ENCODE measurements at regions not wholly inside any gene's neighbourhood (a gene's known extent, or its start where the extent isn't known, plus 50 kb on each side); places are given as distances from the start of the nearest gene placed in this dataset.

DNA sequence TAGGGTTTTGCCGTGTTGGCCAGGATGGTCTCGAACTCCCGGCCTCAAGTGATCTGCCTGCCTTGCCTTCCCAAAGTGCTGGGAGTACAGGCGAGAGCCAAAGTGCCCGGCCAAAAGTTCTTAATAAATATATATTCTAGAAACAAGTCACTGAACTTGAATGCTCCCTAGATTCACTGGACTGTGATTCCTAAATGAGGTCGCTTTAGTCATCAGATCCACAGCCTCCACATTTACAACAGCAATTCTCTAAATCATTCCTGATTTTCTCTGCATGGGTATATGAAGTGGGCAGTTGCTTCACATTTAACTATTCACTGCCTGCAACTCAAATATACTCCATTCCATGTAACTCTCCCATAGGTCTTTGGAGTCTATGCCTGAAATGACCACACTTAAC, 813.0 kb downstream of the GALC start:
- no peak for DNase-seq

GRCh38 chr14:87178277-87178676, 814.7 kb downstream of the GALC start:
- DNase-seq = no peak

DNA sequence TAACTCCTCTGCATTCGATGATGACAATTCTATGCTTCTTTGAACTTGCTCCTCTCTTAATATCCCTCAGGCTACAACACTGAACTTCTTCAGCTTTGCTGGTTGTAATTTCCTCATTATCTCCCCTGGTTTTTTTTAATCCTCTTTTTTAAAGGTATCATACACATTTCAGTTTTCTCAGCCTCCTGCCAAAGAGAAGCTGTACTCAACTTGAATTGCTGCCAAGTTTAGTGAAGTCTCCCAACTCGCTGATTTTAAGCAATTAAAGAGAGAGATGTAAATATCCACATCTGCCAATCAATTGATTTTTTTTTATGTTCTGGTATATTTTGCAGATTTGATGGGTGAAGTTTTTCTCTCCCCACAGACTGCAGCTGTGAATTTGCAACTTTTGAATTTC, 817.8 kb downstream of the GALC start:
- DNase-seq = no peak

DNA sequence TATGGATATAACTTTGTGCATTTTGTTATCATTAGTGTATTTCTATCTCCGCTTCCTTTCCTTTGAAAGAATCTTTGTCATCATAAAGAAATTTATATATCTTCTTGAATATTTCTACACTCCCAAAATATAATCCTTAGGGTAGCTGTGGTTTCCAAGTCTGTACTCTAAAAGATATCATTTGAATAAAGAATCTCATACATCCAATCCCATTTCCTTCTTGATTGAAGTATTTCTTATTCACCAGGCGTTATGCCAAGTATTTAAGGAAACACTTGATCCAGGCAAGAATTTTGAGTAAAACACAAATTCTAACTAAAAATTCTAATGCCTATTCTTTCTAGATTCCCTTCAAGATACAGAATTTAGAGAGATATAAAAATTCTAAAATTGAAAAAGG, 821.8 kb downstream of the GALC start:
- no peak for DNase-seq

DNA sequence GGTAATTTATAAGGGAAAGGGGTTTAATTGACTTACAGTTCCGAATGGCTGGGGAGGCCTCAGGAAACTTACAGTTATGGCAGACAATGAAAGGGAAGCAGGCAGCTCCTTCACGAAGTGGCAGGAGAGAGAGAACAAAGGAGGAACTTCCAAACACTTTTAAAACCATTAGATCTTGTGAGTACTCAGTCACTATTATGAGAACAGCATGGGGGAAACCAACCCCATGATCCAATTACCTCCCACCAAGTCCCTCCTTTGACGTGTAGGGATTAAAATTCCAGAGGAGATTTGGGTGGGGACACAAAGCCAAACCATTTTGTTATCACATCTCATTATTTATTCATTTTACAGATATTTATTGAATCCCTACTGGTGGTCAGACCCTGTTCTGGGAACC, 822.8 kb downstream of the GALC start:
- DNase-seq = no peak

DNA sequence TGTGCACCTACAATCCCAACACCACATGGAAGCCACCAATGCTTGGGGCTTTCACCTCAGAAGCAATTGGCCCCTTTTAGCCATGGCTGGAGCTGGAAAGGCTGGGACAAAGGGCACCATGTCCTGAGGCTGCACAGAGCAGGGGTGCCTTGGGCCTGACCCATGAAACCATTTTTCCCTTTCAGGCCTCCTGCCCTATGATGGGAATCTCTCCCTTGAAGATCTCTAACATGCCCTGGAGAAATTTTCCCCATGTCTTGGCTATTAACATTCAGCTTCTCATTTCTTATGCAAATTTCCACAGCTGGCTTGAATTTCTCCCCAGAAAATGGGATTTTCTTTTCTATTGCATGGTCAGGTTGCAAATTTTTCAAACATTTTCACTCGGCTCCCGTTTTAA, 823.6 kb downstream of the GALC start:
- no peak for DNase-seq

DNA sequence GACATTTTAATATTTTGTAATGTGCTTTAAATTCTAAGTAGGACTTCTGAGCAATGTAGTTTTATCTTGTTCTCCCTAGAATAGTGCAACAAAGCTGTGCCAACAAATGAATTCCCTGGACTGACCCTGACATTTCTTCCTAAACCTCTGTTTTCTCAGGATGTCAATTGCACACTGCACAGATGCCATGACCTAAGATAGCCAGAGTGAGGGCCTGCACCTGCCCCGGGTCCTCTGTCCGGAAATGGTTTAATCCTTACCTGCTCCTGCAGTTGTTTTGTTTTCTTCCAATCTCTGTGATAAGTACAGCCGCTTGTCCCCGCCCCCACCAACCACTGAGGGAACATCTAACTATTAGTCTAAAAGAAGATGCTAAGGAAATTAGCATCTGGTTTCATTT, 831.5 kb downstream of the GALC start:
- DNase-seq = no peak

DNA sequence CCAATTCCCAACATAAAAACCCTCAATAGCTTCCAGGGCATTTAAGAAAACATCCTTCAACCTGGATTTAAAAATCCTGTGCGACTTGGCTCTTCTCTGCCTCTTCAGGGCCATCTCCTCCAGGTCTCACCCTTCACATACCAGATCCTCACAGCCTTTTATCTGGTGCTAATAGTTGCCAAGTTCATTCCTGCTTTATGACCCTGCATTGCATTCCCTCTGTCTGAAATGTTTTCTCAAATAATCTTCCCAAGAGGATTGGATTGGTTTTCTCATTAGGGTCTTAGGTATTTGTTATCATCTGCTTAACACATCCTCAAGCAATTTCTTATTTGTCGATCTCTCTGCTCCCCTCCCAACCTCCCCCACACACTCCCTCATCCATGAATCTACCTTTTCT, 832.0 kb downstream of the GALC start:
- no peak for DNase-seq

- peak in 1 of 58 donors; percentile 16 for DNase-seq
Observed at GRCh38 chr14:87158283-87158682, 834.7 kb downstream of the GALC start.

DNA sequence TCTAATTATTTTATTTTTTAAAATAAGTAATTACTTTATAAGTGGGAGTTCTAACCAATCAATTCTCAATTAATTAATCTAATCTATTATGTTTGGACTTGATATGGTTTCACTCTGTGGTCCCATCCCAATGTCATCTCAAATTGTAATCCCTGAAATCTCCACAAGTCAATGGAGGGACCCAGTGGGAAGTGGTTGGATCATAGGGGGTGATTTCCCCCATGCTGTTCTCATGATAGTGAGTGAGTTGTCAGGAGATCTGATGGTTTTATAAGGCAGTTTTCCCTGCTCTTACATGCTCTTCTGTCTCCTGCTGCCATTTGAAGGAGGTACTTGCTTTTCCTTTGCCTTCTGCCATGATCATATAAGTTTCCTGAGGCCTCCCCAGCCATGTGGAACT, 836.1 kb downstream of the GALC start:
- DNase-seq = no peak

DNA sequence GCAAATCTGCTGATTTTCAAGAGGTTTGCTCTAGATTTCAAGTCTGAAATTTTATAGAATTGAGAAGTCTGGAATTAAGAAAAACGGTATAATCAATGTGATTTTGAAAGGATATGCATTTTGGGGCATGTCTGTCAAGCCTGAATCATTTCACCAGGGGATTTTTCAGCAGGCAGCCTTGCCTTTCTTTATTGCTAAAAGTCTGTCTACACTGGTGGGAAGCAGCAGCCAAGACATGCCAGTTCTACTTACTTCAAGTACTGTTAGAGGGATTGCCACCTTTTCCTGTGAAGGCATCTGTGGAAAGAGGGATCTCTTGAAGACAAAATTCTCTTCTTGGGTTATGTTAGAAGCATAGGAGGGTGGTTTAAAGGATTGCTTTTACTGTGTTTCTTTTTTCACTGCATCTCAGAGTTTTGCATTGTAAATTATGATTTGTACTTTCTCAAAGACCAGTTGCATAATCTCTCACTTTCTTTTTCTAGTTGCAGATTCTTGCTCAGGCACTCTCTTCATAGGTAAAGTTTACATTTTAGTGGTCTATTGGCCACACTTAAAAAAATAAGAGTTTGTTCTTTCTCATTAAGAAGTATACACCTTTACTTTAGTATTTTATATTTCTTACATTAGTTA, 837.0 kb downstream of the GALC start:
- no peak for DNase-seq

GRCh38 chr14:87153901-87154300, 839.1 kb downstream of the GALC start:
- DNase-seq = no peak

- no peak for DNase-seq
Observed at GRCh38 chr14:87153391-87153790, 839.6 kb downstream of the GALC start.

DNA sequence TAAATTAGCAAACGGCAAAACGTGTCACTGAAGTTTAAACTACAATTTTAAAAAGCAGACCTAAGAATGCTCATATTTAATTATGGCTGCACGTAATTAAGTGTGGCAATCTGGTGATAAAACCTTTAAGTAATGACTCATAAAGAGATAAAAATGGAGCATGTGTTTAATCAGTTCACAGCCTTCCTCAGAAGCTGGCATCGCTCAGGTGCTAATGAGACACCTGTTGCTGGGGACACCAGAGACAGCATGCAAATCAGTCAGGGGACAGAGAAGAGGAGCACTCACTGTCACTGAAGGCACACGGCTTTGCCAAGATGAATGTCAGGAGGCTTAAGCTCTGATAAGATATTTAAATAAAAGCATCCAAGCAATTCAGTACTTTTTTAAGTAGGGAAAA, 840.3 kb downstream of the GALC start:
- no peak for DNase-seq

DNA sequence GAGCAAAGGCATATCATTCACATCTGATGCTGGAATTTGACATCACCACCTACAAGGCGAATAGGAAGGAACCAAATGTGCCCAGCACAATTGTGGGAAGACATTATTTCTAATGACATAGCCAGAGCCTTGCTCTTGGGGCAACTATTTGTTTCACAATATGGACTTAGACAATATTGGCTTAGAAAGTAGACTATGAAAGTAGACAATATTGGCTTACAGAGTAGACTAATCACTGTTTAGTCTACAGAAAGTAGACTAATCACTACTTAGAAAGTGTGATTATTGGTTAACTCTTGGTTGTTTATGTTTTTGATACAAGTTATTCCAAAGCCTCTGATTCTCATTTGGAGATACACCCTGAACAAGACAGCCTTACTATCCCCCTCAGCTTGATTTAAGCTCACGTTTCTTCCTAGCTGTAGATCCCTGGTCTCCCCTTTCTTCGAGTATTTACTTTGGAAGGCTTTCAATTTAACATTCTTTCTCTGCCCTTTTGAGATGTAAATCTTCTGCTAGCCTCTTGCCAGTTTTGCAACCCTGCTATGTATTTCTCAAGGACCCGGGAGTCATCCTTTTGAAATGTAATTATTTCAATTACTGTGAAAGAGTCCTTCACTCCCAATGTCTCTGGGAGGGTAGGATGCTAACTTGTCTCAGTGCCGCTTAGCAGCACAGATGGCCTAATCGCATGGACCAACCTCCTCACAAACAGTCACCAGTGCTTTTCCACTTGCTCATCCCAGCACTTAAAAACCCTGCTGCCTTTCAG, 843.2 kb downstream of the GALC start:
- peak in 5 of 58 donors; percentile 7 to 47 (median 36) for DNase-seq

- no peak for DNase-seq
Observed at GRCh38 chr14:87148655-87149054, 844.3 kb downstream of the GALC start.

GRCh38 chr14:87142551-87143211, 850.3 kb downstream of the GALC start:
- no peak for DNase-seq

DNA sequence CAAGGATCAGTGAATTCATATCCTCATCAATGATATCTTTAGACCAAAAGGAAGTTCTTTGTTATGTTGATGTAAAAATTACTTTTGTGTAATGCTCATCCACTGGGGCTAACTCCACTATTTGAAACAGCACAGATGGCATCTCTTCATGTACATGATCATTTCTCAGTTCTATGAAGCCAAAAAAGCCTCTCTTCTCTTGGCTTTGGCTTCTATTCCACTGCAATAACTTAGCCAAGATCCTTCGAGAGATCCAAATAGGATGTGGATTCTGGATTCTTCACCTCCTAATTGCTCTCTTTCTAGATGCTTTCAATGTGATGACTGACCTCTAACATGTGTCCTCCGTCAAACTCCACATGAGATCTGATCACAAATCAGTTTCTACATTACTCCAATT, 851.2 kb downstream of the GALC start:
- DNase-seq = peak in 1 of 58 donors; percentile 46

DNA sequence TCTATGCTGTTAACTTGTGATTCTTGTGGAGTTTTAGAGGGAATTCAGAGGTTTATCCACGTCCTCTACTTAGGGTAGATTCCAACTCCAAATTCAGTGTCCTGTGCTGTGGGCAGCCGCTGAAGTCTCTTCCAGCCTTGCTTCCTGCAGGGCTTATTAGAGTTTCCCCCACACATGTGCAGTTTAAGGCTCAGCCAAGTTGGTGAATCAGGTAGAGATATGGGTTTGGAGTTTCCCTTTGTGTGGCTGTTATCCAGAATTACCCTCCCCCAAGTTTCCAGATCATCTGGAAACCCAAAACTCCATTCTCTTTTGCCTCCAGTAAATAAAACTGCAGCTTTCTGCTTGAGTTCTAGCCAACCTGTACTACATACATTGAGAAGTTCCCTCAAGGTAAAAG, 853.7 kb downstream of the GALC start:
- no peak for DNase-seq

DNA sequence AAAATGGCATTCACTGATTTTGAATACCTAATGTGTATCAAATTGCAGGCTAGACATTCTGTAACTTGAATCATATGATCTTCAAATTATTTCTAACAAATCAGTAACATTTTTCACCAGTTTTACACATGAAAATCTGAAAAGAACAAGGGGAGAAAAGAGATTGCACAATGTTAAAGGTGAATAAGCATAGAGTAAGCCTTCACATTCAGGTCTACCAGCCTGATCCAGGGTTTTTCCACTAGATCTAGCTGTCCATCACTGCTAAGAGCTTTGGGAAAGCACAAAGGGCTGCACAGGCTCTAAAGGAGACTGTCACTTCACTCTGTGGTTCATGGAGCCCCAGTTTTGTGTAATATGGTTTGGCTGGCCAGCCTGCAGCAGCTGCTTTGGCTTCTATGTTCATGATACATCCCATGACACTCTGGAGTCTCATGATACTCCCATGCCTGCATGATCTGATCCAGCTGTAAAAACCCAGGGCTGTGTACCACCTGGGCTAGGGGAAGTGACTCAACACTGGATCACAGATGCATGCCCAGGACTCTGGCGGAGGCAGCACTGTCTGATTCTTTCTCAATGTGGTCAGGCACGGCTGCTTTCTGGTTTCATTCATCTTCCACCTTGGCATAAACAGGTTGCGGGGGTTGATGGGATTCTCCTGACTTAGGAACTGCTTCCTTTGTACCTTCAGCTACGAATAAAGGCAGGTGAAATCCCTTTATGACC, 859.7 kb downstream of the GALC start:
- no peak for DNase-seq

- peak in 6 of 58 donors; percentile 5 to 52 (median 26) for DNase-seq
Observed at GRCh38 chr14:87131879-87132278, 861.1 kb downstream of the GALC start.

- no peak for DNase-seq
Observed at GRCh38 chr14:87122166-87122565, 870.8 kb downstream of the GALC start.
